ENCODE measurements at regions not wholly inside any gene's neighbourhood (a gene's known extent, or its start where the extent isn't known, plus 50 kb on each side); places are given as distances from the start of the nearest gene placed in this dataset.
"Not testable (repeated sequence)": the region's sequence is repeated elsewhere in the genome, so short reads cannot be mapped to it uniquely, and the experiment has no call there.

DNA sequence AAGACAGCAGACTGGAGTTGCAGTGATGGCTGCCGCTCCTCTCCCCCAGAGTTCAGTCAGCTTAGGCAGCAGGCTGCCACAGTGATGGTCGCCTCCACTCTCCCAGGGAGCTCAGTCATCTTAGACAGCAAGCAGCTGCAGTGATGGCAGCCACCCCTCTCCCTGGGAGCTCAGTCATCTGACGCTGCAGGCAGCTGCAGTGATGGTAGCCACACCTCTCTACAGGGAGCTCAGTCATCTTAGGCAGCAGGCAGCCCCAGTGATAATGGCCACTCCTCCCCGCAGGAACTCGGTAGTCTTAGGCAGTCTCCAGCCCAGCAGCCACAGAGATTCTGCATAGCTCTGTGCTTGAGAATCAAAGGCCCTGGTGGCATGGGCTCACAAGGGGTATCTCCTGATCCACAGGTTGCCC is 582.7 kb downstream of the DTWD2 start:
- no peaks in the 10 kb centered on the region for H3K4me1 Mint-ChIP-seq
- no peak overlapping the region for H3K4me3 Mint-ChIP-seq
- no peaks in the 10 kb centered on the region for H3K27me3 Mint-ChIP-seq

GRCh38 chr5:118397236-118397635 is 591.1 kb downstream of the DTWD2 start:
- Mint-ChIP-seq H3K4me3 (no peak overlapping the region), H3K36me3 (ENCODE audit: low read depth) (no peaks in the 10 kb centered on the region), H3K27ac (no peak overlapping the region), H3K9me3 (peaks cover 6% of the 10 kb centered on the region), H3K4me1 (no peaks in the 10 kb centered on the region), H3K27me3 (no peaks in the 10 kb centered on the region)
- ATAC-seq (replicated peaks), result no peak

More for the DNA sequence above, 582.7 kb downstream of the DTWD2 start:
- no peak for ATAC-seq (replicated peaks)
- no peak overlapping the region for H3K27ac Mint-ChIP-seq
- H3K9me3 Mint-ChIP-seq, result peaks cover 8% of the 10 kb centered on the region
- H3K36me3 Mint-ChIP-seq (ENCODE audit: low read depth), result no peaks in the 10 kb centered on the region

GRCh38 chr5:118392491-118392890 is 595.9 kb downstream of the DTWD2 start:
- no peak for ATAC-seq (replicated peaks)
- no peaks in the 10 kb centered on the region for H3K4me1 Mint-ChIP-seq
- no peaks in the 10 kb centered on the region for H3K27me3 Mint-ChIP-seq
- H3K4me3 Mint-ChIP-seq, result no peak overlapping the region
- no peak overlapping the region for H3K27ac Mint-ChIP-seq
- no peaks in the 10 kb centered on the region for H3K36me3 Mint-ChIP-seq (ENCODE audit: low read depth)
- H3K9me3 Mint-ChIP-seq, result peaks cover 3% of the 10 kb centered on the region

DNA sequence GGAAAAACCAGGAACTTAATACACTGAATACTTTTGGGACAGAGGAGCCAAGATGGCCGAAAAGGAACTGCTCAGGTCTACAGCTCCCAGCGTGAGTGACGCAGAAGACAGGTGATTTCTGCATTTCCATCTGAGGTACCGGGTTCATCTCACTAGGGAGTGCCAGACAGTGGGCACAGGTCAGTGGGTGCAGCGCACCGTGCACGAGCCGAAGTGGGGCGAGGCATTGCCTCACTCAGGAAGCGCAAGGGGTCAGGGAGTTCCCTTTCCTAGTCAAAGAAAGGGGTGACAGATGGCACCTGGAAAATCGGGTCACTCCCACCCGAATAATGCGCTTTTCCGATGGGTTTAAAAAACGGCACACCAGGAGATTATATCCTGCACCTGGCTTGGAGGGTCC is 605.4 kb downstream of the DTWD2 start:
- H3K4me3 Mint-ChIP-seq; H3K36me3 Mint-ChIP-seq (ENCODE audit: low read depth); H3K4me1 Mint-ChIP-seq; ATAC-seq (replicated peaks); H3K27ac Mint-ChIP-seq; H3K27me3 Mint-ChIP-seq: not testable (repeated sequence)
- peaks cover 12% of the 10 kb centered on the region for H3K9me3 Mint-ChIP-seq

DNA sequence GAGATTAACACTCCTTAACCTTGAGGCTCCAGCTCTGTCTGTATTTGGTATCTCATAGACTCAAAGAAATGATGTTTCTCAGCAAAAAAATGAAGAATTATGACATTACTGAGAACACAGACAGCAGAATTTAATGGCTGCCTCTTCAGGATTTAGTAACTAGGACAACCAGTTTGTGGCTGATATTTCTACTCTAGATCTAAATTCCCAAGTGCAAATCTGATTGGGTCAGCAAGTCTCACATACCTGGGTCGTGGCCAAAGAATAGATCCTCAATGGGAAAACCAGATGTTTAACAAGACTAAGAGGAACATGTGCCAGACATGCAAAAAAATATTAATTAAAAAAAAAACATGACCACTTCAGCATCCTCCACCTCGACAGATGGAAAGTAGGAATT is 608.9 kb downstream of the DTWD2 start:
- Mint-ChIP-seq H3K9me3 (peaks cover 9% of the 10 kb centered on the region), H3K4me3 (no peak overlapping the region), H3K36me3 (ENCODE audit: low read depth) (no peaks in the 10 kb centered on the region), H3K4me1 (no peaks in the 10 kb centered on the region), H3K27ac (no peak overlapping the region), H3K27me3 (no peaks in the 10 kb centered on the region)
- no peak for ATAC-seq (replicated peaks)

DNA sequence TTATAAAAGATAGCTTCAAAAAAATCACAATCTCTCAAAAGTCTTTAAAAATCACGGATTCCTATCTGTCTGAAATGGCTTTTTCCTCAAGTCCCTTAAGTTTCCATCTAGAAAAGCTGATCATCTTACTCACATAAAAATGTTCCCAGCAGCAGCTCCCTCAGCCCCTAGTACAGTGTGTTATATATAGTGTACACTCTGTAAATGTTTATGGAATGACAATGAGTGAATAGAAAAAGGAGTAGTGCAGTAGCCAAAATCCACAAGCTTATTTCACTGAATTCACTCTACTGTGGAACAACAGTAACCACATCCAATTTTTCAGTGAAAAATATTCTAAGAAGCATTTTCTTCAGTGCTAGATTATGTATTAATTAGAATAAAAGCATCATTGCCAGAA is 609.4 kb downstream of the DTWD2 start:
- Mint-ChIP-seq H3K9me3 (peaks cover 9% of the 10 kb centered on the region), H3K4me1 (no peaks in the 10 kb centered on the region), H3K27ac (no peak overlapping the region), H3K27me3 (no peaks in the 10 kb centered on the region), H3K36me3 (ENCODE audit: low read depth) (no peaks in the 10 kb centered on the region), H3K4me3 (no peak overlapping the region)
- ATAC-seq (replicated peaks), result no peak

GRCh38 chr5:118377420-118377819 is 610.9 kb downstream of the DTWD2 start:
- no peak for ATAC-seq (replicated peaks)
- no peak overlapping the region for H3K4me3 Mint-ChIP-seq
- no peaks in the 10 kb centered on the region for H3K36me3 Mint-ChIP-seq (ENCODE audit: low read depth)
- no peaks in the 10 kb centered on the region for H3K27me3 Mint-ChIP-seq
- H3K9me3 Mint-ChIP-seq, result peaks cover 9% of the 10 kb centered on the region
- H3K4me1 Mint-ChIP-seq, result no peaks in the 10 kb centered on the region
- no peak overlapping the region for H3K27ac Mint-ChIP-seq

DNA sequence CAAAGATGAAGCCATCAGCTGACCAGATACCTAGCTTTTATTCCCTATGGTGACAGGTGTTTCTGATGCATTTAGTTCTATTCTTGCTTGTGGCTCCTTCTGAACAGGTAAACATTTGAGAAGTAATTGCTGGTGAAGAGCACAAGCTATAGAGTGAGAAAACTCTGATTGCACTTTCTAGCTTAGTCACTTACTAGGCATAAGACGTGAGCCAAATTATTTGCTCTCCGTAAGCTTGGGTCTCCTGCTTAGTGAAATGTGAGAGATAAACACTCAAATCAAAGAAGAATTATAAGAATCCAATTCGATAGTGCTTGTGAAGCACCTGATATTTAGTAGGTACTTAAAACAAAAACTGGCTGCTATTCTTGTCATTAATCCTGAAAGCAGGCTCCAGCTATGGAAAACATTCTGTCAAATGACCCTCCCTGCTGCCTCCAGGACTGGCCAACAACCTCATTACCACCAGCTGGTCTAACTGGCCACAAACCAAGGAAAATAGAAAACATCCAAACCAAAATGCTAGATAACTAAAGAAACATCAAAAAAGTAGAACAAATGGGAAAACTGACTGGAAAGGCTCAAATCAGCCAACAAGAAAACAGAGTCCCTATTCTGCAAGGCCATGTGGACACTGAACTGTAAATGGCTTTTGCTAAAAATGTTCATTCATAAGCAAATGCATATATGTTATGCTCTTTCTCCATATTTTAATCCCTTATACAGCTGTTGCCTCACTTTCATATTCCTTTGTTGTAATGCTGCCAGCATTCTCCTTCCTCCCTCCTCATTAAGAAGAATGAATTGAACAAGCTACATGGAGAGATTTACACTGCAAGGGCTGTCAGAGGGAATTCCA is 616.1 kb downstream of the DTWD2 start:
- no peaks in the 10 kb centered on the region for H3K27me3 Mint-ChIP-seq
- H3K27ac Mint-ChIP-seq, result no peak overlapping the region
- no peak overlapping the region for H3K4me3 Mint-ChIP-seq
- no peaks in the 10 kb centered on the region for H3K36me3 Mint-ChIP-seq (ENCODE audit: low read depth)
- ATAC-seq (replicated peaks), result no peak
- H3K4me1 Mint-ChIP-seq, result no peaks in the 10 kb centered on the region
- no peaks in the 10 kb centered on the region for H3K9me3 Mint-ChIP-seq

DNA sequence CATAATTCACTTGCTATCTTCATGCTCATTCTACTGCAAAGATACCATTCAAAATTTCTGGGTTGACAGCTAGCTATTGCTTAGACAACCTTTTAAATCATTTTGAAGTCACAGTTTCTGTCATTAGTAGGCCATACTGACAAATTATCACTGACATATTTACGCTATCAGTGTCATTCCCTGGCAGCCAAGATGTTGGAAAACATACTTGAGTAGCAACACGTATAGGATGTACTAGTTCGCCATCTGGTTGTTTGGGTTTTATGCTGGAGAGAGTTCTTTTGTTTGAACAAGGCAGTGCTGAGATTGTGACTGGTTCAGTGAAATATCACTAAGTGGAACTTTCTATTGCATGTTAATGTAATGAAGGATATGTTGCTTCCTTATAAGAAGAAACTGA is 621.9 kb downstream of the DTWD2 start:
- no peak overlapping the region for H3K4me3 Mint-ChIP-seq
- H3K36me3 Mint-ChIP-seq (ENCODE audit: low read depth), result no peaks in the 10 kb centered on the region
- no peaks in the 10 kb centered on the region for H3K4me1 Mint-ChIP-seq
- no peaks in the 10 kb centered on the region for H3K27me3 Mint-ChIP-seq
- H3K27ac Mint-ChIP-seq, result no peak overlapping the region
- ATAC-seq (replicated peaks), result no peak
- H3K9me3 Mint-ChIP-seq, result peaks cover 3% of the 10 kb centered on the region

GRCh38 chr5:118365718-118366117 is 622.6 kb downstream of the DTWD2 start:
- ATAC-seq (replicated peaks), result no peak
- Mint-ChIP-seq H3K27me3 (no peaks in the 10 kb centered on the region), H3K9me3 (peaks cover 3% of the 10 kb centered on the region), H3K36me3 (ENCODE audit: low read depth) (no peaks in the 10 kb centered on the region), H3K4me3 (no peak overlapping the region), H3K27ac (no peak overlapping the region), H3K4me1 (no peaks in the 10 kb centered on the region)

- H3K4me1 Mint-ChIP-seq, result no peaks in the 10 kb centered on the region
- no peak overlapping the region for H3K27ac Mint-ChIP-seq
These were observed 633.5 kb downstream of the DTWD2 start for GRCh38 chr5:118354797-118355196.

DNA sequence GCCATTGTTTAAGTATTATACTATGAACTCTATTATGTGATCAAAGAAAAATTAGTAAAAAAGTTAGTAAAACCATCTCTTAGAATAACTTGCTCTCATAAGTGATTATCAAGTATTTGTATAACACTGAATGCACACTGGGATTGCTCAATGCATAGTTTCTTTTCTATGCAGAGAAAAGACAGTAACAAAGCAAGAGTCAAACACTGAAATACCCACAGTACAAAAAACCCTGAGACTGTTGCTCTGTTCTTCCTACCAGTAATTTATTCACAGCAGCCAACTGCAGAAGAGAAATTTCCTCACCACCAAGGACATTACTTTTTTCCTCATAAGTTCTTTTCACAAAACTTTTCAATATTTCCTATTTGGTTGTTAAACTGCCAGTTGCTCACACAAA is 634.4 kb downstream of the DTWD2 start:
- no peak overlapping the region for H3K4me3 Mint-ChIP-seq
- H3K27me3 Mint-ChIP-seq, result no peaks in the 10 kb centered on the region
- H3K36me3 Mint-ChIP-seq (ENCODE audit: low read depth), result no peaks in the 10 kb centered on the region
- H3K4me1 Mint-ChIP-seq, result no peaks in the 10 kb centered on the region
- H3K9me3 Mint-ChIP-seq, result peaks cover 12% of the 10 kb centered on the region
- no peak overlapping the region for H3K27ac Mint-ChIP-seq
- ATAC-seq (replicated peaks), result no peak

More at GRCh38 chr5:118354797-118355196, 633.5 kb downstream of the DTWD2 start:
- Mint-ChIP-seq H3K27me3 (no peaks in the 10 kb centered on the region), H3K4me3 (no peak overlapping the region), H3K36me3 (ENCODE audit: low read depth) (no peaks in the 10 kb centered on the region), H3K9me3 (peaks cover 12% of the 10 kb centered on the region)
- no peak for ATAC-seq (replicated peaks)

- H3K9me3 Mint-ChIP-seq, result peaks cover 6% of the 10 kb centered on the region
- H3K36me3 Mint-ChIP-seq (ENCODE audit: low read depth), result no peaks in the 10 kb centered on the region
- no peak overlapping the region for H3K4me3 Mint-ChIP-seq
- no peak for ATAC-seq (replicated peaks)
- no peaks in the 10 kb centered on the region for H3K27me3 Mint-ChIP-seq
- no peaks in the 10 kb centered on the region for H3K4me1 Mint-ChIP-seq
- no peak overlapping the region for H3K27ac Mint-ChIP-seq
These were observed 651.9 kb downstream of the DTWD2 start for GRCh38 chr5:118336468-118336867.

GRCh38 chr5:118327389-118327788 is 661.0 kb downstream of the DTWD2 start:
- no peaks in the 10 kb centered on the region for H3K36me3 Mint-ChIP-seq (ENCODE audit: low read depth)
- no peaks in the 10 kb centered on the region for H3K4me1 Mint-ChIP-seq
- ATAC-seq (replicated peaks), result no peak
- no peak overlapping the region for H3K27ac Mint-ChIP-seq
- no peak overlapping the region for H3K4me3 Mint-ChIP-seq
- H3K9me3 Mint-ChIP-seq, result peaks cover 8% of the 10 kb centered on the region
- H3K27me3 Mint-ChIP-seq, result no peaks in the 10 kb centered on the region

- Mint-ChIP-seq H3K9me3 (peaks cover 8% of the 10 kb centered on the region), H3K4me3 (no peak overlapping the region), H3K4me1 (no peaks in the 10 kb centered on the region), H3K36me3 (ENCODE audit: low read depth) (no peaks in the 10 kb centered on the region), H3K27ac (no peak overlapping the region), H3K27me3 (no peaks in the 10 kb centered on the region)
- ATAC-seq (replicated peaks), result no peak
These were observed 661.8 kb downstream of the DTWD2 start for GRCh38 chr5:118326481-118327045.
